Left forelimb (tissue), 1 donor: ENCODE measurements at regions not wholly inside any gene's neighbourhood (a gene's known extent, or its start where the extent isn't known, plus 50 kb on each side); places are given as distances from the start of the nearest gene placed in this dataset.

Experiments
- DNase-seq: peaks from one replicate; pipeline ENCODE4 v3.0.0-alpha.2; 2018; ENCODE audit warnings: low spot score

GRCh38 chr9:126221480-126221879 is 105.1 kb upstream of the MVB12B start:
- no peak for DNase-seq

DNA sequence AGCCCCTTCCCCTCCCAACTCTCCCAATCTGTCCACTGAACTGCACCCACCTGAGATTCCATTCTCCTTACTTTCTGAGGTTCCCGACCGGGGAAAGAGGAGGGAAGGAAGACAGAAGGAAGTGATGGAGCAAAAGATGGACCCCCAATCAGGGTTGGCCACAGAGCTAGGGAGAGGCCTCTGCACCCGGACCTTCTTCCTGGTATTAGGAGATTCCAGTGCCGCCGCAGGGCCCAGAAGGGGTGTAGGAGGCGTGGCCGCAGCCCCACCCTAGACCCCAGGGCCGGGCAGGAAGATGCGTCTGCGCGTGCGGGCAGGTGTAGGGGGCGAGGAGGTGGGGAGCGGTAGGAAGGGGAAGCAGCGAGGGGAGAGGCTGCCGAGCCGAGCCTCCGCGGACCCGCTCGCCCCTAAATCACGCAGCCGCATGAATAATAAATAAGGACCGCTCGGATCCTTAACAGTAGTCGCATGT is 104.2 kb upstream of the MVB12B start:
- DNase-seq, result peak; percentile 41

- DNase-seq, result peak; percentile 59
Observed at GRCh38 chr9:126222835-126223431, 103.7 kb upstream of the MVB12B start.

DNA sequence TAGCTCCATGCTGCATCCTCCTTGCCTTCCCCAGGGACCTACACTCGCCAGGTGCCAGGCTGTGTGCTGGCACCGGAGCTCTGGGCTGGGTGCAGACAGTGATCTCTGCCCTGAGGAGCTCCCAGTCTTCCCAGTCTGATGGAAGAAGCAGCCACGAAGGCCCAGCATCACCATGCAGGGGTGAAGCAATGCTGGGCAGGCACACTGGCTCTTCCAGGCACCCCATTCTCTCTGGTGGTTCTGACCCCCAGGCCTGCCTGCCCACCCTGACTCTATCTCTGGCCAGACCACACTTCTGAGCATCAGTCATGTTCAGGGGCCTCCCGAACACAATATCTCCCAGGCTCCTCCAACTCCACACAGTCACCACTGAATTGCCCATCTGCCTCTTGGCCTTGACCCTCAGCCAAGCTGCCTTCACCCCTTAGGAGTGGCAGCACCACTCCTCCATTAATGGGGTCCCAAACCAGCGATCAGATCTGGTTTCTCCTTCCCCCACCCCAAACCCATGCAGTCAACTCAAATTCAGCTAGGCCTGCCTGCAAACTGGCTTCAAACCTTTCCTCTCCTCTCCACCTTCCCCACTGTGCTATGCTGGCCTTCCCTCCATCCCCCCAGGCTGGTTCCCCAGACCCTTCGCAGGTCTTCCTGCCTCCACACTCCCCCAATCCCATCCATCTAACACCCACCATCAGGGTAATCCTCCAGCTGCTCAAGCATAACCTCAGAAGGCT is 102.7 kb upstream of the MVB12B start:
- DNase-seq, result peak; percentile 46

DNA sequence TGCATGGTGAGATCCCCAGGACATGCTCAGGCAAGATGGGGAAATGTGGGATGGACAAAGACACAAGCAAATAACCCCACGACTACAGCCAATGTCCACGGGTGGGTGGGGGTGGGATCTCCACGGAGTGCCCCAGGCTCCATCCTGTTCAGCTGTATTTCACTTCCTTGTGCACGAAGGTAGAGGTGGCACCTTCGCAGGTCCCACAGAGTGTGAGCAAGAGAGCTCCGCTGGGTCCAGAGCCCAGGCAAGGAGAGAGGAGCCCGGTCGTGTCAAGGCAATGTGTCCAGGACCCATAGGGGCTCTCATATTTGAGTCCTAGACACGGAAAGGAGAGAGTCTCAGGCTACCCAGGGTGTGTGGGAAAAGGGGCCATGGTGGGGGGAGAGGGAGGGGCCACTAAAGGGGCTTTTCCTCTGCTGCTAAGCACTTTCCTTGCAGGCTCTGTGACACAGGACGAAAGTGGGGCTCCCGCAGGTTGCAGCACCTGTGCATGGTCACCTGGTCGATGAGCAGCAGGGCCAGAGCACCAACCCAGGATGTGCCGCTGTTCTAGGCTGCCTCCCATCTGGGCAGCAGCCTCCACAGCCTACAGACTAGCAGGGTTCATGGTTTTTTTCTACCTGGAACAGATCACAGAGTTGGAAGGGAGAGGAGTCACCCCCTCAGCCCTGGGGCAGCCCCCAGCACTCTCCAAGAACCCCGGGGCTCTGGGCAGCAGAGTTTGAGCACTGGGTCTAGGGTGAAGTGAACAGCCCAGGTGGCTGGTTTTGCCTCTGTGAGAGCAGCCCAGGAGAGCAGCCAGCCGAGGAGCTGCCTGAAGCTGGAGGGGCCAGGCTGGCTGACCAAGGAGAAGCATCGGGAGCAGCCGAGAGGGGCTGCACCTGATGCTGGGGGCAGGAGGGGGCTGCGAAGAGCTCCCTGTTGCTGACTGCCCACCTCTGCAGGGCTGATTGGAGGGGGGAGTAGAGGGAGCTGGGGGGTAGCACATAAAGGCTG is 100.7 kb upstream of the MVB12B start:
- peak; percentile 45 for DNase-seq

DNA sequence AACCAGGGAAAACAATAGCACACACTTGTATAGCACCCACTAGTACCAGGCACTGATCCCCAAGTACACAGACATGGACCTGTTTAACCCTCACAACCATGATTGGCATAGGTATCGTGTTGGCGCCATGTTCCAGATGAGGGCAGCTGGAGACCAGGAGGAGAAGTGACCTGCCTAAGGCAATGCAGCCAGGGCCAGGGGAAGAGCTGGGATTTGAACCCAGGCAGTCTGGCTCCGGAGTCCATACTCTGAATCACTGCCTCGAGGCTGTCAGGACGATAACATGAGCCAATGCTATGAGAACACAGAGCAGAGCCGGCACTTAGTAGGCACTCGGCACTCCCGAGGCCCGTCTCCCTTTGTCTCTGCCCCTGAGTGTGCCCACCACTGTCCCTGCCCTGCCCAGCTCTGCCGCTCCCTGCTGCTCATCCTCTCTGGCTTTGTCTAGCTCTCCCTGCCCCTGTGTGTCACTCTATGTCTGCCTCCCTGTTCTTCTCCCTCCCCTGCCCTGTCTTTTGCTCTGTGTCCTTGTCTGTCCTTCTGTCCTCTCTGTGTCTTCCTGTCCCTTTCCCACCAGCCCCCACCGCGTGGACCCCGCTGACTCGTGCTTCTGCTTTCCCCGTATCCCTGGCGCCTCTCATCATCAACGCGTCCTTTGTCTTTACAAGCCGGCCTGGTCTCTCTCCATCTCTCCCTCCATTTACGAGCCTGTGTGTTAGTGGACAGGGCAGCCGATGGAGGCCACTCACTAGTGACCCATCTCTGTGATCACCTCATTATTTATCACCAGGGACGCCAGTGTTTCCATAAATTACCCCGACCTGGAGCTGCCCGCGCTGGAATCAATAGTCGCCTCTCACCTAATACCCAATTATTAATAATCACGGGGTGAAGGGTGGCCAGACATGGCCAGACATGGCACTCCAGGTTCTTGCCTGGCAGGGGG is 99.4 kb upstream of the MVB12B start:
- peak; percentile 30 for DNase-seq

- no peak for DNase-seq
Observed at GRCh38 chr9:126228111-126228780, 98.4 kb upstream of the MVB12B start.

- peak; percentile 85 for DNase-seq
Observed at GRCh38 chr9:126228781-126229444, 97.7 kb upstream of the MVB12B start.

- no peak for DNase-seq
Observed at GRCh38 chr9:126229501-126229900, 97.1 kb upstream of the MVB12B start.

GRCh38 chr9:126230692-126231091 is 95.9 kb upstream of the MVB12B start:
- no peak for DNase-seq

DNA sequence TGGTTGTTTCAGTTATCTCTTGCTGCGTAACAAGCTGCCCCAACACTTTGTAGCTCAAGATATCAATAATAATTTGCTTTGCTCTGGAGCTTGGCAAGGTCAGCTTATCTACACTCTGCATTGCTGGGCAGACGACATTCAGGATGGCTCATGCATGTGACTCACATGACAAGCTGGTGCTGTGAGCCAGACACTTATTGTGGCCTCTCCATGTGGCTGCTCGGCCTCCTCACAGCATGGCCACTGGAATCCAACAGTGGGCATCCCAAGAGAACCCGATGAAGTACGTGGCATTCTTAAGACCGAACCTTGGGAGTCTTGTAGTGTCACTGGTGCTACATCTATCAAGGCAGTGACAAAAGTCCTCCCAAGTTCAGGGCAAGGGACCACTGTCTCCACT is 94.2 kb upstream of the MVB12B start:
- no peak for DNase-seq

DNA sequence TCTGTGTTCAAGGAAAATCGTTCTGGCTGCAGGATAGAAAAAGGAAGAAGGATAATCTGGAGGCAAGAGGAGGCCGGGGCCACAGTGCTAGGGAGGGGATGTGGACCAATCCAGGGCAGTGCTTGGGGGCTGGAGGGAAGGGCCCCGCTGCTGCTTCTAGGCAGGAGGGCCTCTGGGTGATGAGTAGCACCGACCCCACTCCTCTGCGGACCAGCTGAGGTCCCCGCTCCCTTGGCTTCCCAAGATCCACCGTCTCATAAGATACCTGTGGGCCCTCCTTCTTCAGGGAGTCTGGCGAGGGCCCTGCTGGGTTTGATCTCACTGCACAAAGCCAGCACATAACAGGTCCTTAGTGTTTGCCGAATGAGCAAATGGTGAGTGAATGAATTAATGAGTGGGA is 93.5 kb upstream of the MVB12B start:
- no peak for DNase-seq

DNA sequence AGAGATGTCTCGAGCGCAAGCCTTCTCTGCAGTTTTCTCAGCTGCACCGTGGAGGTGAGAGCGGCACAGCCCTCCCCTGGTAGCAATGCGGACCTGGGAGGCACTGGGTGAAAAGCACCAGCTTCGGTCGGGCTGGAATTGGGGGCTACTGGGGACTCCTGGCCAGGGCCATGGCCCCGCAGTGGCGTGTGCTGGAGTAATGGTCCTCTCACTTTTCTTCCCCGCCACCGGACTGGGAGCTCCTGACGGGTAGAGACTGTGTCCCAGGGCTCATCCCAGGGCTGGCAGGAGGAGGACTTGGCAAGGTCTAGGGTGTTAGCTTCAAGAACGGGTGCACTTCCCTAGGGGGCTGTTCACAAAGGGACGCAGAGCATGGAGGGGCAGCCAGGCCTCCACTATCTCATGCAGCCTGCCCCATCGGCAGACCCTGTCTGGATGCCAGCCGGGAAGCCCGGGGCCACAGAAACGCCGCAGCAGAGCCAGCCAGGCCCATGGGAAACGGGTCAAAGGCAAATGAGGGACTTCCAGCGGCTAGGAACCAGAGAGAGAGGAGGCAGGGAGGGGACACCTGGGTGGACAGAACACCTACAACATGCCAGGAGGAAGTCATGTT is 92.6 kb upstream of the MVB12B start:
- no peak for DNase-seq

DNA sequence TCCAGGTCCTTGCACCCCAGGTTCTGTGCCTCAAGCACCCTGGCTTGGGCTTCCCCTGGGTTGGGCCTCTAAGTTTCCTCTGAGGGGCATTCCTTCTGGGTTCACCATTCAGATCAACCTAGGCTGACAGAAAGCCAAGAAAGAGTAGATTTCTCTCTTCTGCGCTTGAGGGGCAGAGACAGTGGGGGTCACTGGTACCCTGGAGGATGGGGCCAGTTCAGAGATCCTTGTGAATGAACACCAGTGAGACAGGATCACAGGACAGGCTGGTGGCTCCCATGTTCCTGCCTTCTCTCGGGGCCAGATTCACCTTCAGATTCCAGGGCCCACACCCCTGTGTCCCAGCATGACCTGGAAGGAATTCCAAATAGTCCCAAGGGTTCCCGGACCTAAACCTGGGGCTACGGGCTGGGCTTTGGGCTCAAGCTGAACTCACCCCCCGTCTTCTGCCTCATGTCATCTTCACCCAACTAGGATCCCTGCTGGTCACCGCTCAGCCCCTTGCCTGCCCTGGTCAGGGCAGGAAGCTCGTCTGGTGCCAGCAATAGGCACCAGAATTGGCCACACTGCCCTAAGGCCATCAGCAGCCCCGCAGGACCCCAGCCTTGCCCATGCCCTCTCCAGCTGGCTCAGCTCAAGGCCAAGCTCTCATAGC is 91.8 kb upstream of the MVB12B start:
- no peak for DNase-seq

DNA sequence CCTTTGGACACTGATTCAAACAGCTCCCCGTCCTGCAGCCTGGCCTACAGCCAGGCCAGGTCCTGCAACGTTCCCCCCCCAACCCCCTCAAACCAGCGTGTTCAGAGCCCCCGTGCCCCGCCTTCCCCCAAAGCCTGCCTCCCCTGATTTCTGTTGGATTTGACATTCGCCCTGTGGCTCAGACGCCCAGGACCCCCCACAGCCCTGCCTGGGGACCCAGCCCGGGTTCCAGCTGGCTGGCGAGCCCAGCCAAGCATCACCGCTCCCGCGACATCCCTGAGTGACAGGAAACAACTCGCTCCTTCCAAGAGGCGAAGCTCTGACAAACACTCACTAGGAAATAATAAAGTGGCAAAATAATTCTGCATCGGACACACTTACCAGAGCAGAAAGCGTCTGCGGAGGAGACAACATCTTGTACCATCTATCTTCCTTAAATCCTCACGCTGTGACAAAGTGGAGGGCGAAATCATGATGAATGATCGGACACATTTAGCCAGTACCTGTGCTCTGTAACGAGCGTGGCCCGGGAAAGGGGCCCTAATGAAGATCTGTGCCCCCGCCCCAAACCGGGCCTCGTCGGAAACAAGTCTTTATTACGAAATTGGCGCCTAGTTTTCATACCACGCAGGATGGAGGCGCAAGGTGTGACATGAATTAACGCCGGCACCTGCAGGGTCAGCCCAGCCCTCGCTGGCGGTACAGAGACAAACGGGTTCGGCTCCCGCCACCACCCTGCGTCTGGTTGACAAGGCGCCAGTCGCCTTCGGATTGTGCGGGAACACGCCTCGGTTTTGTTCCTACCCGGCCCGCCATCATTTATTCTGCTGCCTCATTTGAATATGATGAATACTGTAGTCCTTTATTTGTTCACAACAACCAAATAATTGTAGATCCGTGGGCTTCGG is 91.0 kb upstream of the MVB12B start:
- DNase-seq, result no peak

- DNase-seq, result no peak
Observed at GRCh38 chr9:126236273-126236672, 90.4 kb upstream of the MVB12B start.

DNA sequence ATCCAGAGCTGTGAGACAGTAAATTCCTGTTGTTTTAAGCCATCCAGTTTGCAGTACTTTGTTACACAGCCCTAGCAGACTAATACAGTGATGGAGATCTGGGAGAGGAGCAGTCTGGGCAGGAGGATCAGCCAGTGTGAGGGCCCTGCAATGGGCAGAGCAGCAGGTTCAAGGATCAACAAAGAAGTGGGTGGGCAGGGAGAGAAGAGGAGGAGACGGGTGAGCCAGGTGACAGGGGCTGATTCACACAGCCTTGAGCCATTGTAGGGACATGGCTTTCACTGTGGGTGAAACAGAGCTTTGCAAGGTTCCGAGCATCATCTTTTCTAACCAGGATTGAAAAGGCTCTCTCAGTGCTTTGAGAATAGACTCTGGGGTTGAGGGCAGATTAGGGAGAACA is 88.2 kb upstream of the MVB12B start:
- no peak for DNase-seq

DNA sequence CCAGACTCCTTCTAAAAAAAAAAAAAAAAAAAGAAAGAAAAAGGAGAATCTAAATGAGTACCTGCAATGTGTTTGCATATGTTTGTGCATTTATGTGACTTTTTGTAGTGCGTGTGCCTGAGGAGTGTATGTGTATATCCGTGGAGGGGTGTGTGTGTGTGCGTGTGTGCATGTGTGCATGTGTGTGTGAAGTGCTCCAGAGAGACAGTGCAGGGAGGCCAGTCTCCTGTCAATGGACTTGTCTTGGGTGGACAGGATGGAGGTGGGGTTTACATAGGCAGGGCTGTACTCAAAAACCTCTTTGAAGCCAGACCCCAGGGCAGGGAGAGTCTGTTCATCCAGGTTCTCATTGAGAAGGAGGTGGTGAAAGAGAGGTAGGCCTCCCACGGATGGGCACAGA is 87.1 kb upstream of the MVB12B start:
- DNase-seq, result no peak
